HG03159 (cell line): ENCODE measurements at regions not wholly inside any gene's neighbourhood (a gene's known extent, or its start where the extent isn't known, plus 50 kb on each side); places are given as distances from the start of the nearest gene placed in this dataset.

Experiments
- ATAC-seq: cut with Tn5 transposase; IDR thresholded peaks from one replicate; pipeline ENCODE4 v1.9.1; 2021; ENCODE audit warnings: mild to moderate bottlenecking, moderate library complexity; ENCODE audit not compliant: unreplicated experiment

- no peak for ATAC-seq
Measured at GRCh38 chr2:206368484-206368883, 74.8 kb upstream of the ADAM23 start.

DNA sequence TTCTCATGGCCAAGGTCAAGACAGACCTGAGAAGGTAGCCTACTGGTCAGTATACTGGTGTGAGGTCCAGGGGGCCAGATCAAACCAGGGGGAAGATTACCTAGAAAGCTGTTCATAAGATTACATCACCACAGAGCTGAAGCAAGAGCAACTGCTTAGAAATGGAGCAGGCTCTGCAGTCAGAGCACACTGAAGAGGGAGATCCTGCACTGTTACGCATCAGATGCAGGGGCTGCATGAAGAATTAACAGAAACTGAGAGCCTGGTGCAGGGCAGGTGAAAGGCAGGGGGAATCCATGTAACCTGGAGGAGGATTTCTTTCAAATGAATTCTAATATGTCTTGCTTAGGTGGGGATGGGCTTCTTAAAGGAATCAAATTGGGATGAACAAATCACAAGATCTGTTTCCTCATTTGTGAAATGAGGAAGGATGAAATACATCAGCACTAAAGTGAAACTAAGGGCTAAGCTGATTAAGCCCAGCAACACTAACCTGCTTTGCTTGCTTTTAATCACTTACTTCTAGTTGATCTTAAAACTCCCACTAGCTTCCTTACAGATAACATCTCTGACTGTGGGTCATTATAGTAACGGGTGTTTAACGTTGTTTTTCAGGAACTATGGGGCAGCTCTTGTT lies 74.3 kb upstream of the ADAM23 start:
- ATAC-seq, result peak; percentile 65

DNA sequence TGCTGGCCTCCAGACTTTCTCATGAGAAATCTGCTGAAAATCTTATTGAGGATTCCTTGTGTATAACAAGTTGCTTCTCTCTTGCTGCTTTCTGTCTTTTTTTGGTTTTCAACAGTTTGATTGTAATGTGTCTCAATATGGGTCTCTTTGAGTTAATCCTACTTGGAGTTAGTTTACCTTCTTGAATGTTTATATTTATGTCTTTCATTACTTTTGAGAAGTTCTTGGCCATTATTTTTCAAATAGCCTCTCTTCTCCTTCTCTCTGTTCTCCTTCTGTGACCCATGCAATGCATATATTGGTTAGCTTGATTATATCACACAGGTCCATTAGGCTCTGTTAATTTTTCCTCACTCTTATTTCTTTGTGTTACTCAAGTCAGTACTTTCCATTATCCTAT lies 67.4 kb upstream of the ADAM23 start:
- ATAC-seq, result no peak

DNA sequence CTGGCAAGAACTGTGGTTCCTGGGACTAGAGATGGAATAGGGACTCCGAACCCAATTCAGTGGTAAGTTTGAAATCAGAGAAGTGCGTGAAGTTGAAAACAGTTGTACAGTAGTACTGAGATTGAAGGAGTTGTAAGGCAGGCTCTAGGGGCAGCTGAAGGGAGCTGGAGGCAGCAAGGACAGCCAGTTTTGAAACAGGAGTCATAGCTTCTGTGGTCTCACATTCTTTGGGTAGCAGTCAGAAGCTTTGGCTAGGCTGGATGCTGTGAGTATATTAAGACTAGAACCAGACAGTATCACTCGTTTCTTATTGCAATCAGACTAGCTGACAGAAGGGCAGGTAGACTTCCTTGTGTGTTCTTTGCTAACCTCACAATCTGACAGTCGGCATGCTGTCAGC lies 64.5 kb upstream of the ADAM23 start:
- no peak for ATAC-seq

GRCh38 chr2:206379266-206379665 lies 64.1 kb upstream of the ADAM23 start:
- ATAC-seq, result no peak

- ATAC-seq, result no peak
Measured at GRCh38 chr2:206379886-206380285, 63.4 kb upstream of the ADAM23 start.

GRCh38 chr2:206381881-206382280 lies 61.5 kb upstream of the ADAM23 start:
- no peak for ATAC-seq

- no peak for ATAC-seq
Measured at GRCh38 chr2:206383669-206384068, 59.7 kb upstream of the ADAM23 start.

DNA sequence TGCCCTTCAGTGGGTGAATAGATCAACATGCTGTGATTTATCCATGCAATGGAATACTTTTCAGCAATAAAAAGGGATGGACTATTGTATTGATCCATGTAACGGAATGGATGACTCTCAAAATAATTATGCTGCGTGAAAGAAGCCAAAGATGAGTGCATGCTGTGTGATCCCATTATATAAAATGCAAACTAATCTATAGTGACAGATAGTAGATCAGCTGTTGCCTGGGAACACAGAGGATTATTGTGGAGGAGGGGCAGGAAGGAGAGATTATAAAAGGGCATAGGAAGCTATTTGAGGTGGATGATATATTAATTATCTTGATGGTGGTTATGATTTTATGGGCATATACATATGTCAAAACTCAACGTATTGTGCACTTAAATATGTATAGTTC lies 55.5 kb upstream of the ADAM23 start:
- ATAC-seq, result no peak

GRCh38 chr2:206388698-206389097 lies 54.6 kb upstream of the ADAM23 start:
- no peak for ATAC-seq

DNA sequence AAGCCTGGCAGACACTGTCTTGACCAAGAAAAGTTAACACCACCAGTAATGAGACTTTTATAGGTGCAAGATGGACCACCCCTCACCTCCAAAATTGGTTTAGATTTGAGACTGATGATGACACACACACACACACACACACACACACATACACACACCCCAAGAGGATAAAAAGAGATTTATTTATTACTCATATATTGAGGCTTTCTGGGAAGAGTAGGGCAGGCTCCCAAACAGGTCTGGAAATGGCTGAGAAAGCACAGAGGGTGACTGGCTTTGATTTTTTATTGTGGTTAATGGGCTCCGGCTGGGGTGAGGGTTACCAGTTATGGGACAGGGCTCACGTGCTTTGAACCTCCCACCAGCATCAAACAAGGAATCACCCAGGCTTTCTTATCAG lies 54.2 kb upstream of the ADAM23 start:
- ATAC-seq, result no peak

- no peak for ATAC-seq
Measured at GRCh38 chr2:206390181-206390580, 53.2 kb upstream of the ADAM23 start.

DNA sequence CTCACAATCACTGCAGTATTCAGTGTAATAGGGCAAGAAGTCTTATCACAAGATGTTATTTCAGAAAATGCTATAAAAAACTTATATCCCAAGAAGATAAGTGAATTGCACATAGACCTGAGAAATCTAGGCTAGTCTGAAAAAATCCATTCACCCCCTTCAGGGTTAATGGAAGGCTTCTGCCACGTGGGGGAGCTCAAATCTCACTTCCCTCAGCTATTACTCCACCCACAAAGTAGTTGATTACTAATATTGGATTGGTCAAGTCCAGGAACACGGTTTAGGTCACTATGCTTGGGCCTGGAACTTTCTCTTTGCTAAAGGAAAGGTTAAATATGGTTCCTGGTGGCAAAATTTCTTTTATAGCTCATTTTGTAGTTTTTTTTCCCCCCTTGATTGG lies 51.2 kb upstream of the ADAM23 start:
- peak; percentile 100 for ATAC-seq
